Fibroblast of the conjunctiva (primary cell): ENCODE measurements at regions not wholly inside any gene's neighbourhood (a gene's known extent, or its start where the extent isn't known, plus 50 kb on each side); places are given as distances from the start of the nearest gene placed in this dataset.
"Not testable (repeated sequence)": the region's sequence is repeated elsewhere in the genome, so short reads cannot be mapped to it uniquely, and the experiment has no call there.

Source experiments
- DNase-seq: peaks from one replicate; pipeline ENCODE4 v3.0.0-alpha.2; 2010; ENCODE audit warnings: low read depth

DNA sequence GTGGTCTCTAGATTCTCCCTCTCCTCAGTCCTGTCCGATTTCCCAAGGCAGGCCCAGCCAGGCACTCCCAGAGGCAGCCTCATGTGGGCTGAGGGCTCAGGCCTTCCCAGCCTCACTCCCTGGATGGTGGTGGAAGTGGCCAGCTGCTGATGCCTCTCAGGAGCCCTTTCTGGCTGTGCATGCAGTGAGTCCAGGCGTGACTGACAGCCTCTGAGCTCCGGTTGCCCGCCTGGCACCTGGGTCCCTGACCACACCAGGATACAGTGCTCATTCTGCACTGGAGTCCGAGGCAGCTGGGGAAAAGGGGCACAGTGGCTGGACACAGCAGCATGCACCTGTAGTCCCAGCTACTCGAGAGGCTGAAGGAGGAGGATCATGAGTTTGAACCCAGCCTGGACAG, 132.6 kb downstream of the CUL2 start:
- DNase-seq = no peak

DNA sequence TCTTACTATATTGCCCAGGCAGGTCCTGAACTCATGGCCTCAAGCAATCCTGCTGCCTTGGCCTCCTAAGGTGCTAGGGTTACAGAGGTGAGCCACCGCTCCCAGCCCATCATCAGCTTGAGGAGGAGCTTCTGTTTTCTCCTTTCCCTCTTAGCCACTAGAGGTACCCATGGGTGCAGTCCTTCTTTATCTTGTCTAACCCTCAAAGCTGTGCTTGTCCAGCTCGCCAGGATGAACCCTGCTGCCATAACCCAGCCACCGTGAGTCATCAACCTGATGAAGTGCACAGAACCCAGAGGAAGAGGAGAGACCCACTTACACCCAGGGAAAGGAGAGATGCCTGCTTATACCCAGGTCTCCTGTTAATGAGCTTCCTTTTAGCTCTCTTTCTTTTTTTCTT, 133.4 kb downstream of the CUL2 start:
- no peak for DNase-seq

DNA sequence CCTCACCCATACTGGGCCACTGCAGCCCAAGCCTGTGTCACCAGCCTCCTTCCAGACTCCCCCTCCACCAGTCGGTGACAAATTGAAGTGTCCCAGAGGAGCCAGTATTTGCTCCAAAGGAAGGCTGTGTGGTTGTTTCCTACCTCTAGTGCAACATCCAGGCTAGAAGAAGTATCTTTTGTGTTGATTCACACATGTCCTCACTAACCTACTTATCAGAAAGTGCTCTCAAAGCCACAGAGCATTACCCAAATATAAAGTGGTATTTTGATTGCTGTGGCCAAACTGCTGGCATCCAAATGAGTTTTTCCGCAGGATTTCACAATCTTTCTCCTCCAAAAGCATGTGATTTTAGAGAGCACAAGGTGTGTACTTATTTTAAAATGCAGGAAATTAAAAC, 134.8 kb downstream of the CUL2 start:
- no peak for DNase-seq

DNA sequence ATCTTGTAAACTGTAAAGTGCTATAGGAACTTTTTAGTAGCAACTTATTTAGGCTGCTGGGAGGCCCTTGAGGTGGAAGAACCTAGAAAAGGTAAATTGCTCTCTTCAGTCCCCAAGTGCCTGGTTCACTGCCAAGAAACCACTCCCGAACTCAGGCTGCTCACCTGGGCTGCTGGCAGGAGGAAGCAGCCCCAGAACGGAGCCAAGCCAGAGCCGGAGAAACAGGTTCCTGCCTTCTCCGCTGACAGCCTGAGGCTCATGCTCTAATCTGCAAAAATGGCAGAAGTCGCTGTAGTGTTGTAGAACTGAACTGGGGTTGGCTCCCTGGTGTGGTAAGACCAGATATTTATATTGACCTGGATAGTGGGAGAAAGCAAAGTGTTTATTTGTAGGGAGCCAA, 136.0 kb downstream of the CUL2 start:
- no peak for DNase-seq

DNA sequence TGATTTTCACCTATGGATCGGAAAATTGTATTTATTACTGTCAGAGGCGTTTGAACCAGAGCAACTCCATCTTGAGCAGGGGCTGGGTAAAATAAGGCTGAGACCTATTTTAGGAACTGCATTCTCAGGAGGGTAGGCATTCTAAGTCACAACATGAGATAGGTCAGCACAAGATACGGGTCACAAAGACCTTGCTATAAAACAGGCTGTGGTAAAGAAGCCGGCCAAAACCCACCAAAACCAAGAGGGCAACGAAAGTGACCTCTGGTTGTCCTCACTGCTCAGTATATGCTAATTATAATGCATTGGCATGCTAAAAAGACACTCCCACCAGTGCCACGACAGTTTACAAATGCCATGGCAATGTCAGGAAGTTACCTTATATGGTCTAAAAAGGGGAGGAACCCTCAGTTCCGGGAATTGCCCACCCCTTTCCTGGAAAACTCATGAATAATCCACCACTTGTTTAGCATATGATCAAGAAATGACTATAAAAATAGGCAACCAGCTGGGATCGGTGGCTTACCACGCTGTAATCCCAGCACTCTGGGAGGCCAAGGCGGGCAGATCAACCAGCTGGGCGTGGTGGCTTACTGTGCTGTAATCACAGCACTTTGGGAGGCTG, 136.3 kb upstream of the PARD3 start:
- DNase-seq = not testable (repeated sequence)

DNA sequence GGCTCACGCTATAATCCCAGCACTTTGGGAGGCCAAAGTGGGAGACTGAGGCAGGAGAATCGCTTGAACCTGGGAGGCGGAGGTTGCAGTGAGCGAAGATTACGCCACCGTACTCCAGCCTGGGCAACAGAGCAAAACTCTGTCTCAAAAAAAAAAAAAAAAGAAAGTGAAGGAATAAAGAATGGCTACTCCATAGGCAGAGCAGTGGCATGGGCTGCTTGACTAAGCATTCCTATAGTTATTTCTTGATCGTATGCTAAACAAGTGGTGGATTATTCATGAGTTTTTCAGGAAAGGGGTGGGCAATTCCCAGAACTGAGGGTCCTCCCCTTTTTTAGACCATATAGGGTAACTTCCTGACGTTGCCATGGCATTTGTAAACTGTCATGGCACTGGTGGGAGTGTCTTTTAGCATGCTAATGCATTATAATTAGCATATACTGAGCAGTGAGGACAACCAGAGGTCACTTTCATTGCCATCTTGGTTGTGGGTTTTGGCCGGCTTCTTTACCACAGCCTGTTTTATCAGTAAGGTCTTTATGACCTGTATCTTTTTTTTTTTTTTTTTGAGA, 130.9 kb upstream of the PARD3 start:
- DNase-seq = not testable (repeated sequence)

DNA sequence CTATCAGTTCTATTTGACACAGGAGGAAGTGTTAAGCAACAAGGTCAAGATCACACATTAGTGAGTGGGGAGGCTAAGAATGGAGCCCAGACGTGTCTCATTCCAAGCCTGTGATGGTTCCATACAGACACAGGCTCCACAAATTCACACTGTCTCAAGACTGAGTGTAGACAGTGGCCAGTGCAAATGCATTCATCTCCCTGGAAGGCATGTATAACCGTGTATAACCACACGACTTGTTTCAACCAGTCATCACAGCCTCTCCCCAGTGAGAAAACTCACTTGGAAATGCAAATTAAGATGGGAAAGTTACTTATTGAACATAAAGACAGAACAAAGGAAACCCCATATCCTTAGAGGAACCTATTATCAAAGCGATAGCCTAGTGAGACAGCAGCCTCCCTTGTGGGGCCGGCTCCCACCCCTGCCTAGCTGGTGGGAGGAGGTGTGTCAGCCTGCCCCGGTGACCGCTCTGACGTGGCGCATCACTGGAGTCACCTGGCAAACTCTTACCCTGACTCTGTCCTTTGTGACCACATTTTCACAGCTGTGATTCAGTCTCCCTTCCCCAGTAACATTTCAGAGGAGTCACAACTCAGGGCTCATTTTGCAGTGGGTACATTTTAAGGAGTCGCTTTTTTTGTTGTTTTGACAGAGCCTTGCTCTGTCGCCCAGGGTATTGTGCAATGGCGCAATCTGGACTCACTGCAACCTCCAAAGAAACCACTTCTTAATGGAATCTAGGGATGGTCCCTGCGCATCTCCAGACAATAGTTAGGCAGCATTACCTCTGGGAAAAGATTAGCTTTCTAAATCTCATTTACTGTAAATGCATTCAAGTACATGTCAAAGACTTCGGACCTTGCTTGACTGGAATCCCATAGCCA, 126.6 kb upstream of the PARD3 start:
- no peak for DNase-seq

DNA sequence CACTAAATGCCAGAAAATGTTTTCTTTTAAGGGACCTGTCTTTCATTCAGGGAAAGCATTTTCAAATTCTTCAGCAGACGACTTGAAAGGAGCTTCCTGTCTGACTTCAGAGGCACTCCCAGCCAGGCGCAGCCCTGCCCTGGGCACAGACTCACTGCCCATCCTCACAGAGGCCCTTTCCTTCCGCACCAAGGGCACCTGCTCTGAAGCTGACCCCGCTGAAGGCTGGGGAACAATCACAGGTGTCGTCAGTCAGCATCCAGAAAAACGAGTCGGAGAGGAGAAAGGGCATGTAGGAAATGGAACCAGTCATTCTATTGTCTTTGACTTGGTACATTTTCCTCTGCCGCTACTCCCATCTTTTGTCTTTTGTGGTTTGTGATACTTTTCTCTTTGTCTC, 125.3 kb upstream of the PARD3 start:
- DNase-seq = no peak

DNA sequence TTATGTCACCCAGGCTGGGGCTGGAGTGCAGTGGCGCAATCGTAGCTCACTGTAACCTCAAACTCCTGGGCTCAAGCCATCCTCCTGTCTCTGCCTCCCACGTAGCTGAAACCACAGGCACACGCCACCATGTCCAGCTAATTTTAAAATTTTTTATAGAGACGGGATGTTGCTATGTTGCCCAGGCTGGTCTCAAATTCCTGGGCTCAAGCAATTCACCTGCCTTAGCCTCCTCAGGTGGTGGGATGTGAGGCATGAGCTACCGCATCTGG, 123.2 kb upstream of the PARD3 start:
- DNase-seq = no peak

DNA sequence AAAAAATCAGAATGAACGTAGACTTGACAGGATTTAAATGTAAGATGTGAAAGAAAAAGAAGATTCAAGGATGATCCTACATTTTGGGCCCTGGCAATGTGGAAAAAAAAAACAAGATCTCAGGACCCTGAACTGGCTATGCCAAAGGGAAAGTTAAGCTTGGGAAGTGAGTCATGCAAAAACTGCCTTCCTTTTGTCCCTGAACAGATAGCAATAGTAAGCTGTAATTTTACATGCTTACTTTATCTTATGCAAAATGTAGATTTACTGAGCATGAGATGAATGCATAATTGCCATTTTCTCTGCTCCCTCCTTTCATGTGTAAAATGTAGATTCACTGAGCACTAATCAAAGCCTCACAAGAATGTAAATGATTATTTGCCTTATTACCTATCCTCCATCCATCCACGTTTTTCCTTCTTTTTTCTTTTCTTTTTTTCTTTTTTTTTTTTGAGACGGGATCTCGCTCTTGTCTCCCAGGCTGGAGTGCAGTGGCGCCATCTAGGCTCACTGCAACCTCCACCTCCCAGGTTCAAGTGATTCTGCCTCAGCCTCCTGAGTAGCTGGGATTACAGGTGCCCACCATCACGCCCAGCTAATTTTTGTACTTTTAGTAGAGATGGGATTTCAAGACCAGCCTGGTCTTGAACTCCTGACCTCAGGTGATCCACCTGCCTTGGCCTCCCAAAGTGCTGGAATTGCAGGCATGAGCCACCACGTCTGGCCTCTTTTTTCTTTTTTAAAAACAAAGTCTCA, 122.7 kb upstream of the PARD3 start:
- DNase-seq = not testable (repeated sequence)

DNA sequence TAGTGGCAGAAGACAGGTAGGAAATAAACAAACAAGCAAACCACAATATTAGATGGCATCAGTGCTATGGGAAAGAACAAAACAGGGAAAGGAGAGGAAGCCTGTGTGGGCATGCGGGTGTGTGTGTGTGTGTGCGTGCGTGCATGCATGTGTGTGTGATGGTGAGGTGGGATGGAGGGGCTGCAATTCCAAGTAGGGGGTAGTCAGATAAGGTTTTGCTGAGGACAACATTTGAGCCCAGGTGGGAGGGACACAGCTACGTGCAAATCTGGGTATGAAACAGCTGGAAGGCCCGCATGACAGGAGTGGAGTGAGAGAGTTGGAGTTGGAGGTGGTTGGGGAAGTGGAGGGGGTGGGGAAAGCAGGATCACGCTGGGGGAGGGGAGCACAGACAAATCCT, 121.0 kb upstream of the PARD3 start:
- DNase-seq = no peak

DNA sequence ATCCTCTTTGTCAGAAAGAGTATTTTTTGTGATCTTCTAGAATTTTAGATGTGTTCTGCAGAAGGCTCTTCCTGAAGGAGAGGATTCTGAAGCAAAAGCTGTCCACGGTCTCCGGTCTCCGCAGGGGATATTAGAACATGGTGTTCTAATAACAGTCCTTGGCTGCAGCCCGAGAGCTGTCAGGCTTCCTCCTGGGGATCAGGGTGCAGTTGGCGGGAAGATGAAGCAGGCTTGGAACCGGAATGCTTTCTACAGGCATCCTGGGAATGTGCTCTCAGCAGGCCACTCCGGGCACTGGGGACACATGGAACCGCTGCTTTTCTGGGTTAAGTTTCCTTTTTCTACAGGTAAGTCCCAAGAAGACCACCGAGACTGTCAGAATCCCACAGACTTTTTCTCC, 118.6 kb upstream of the PARD3 start:
- peak; percentile 18 for DNase-seq

DNA sequence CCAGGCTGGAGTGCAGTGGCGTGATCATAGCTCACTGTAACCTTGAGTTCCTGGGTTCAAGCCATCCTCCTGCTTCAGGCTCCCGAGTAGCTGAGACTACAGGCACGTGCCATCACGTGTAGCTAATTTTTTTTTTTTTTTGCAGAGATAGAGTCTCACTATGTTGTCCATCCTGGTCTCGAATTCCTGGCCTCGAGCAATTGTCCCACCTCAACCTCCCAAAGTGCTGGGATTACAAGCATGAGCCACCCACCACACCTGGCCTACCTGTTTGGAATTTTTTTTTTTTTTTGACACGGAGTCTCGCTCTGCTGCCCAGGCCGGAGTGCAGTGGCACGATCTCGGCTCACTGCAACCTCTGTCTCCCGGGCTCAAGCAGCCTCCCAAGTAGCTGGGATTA, 117.1 kb upstream of the PARD3 start:
- no peak for DNase-seq

DNA sequence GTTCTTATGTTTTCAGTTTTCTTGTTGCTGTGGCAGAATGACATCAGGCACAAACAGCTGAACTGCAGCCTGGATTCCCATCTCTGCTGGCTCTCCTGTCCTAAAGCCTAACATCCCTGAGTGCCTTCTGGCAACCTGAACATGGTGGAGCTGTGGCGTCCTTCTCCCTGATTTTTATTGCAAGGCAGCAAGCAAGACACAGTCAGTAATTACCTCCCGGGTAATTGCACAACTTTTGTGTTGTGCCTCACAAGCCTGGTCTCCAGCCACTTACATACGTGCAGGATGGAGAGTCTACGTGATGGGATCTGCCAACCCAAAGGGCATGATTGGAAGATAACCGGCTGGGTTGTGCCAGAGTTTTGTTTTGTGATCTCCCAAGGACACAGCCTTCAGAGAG, 116.1 kb upstream of the PARD3 start:
- no peak for DNase-seq

DNA sequence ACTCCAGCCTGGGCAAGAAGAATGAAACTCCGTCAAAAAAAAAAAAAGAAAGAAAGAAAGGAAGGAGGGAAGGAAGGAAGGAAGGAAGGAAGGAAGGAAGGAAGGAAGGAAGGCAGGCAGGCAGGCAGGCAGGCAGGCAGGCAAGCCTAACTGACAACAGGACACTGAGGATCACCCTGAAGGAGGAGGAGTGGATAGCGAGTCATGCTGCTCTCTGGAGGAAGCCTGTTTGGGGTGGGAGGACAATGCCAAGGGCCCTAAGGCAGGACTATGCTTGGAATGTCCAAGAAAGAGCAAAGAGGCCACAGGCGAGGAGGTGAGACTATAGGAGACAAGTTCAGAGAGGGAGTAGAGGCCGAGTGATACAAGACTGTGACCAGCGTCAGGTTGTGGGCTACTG, 107.0 kb upstream of the PARD3 start:
- DNase-seq = no peak

DNA sequence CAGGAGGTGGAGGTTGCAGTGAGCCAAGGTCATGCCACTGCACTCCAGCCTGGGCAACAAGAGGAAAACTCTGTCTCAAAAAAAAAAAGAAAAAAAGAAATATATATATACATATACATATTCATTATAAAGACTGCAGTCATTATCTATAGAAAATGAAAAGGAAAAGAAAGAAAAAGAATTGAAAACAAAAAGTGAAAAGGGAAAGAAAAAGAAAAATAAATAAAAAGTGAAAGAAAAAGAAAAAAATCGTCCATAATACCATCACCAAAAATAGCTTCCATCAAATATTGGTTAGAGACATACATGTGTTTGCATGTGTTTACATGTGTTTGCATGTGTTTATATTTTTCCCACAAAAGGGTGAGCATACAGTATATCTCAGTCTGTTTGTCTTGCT, 105.5 kb upstream of the PARD3 start:
- DNase-seq = no peak

DNA sequence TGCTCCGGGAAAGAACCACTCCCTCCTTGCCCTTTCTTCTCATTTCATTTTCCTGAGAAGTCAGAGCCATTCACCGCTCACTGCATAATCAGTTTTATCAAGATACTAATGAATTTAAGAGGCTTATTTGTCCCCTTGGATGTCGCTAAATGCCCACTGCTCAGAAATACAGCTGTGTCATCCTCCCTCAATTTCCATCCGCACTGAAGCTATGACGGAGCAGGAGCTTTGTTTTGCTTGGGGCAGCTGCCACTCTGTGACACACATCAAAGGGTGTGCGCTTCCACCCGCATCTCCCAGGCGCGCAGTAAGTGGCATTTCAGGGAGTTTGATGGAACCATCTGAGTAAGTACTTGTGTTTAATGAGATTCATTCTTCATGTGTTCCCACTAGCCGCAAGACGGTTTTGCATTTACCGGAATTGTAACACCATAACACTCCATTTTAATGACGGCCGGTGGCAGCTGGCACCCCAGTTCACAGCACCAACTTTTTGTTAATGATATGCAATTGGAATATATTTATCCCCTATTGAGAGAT, 103.8 kb upstream of the PARD3 start:
- DNase-seq = no peak

DNA sequence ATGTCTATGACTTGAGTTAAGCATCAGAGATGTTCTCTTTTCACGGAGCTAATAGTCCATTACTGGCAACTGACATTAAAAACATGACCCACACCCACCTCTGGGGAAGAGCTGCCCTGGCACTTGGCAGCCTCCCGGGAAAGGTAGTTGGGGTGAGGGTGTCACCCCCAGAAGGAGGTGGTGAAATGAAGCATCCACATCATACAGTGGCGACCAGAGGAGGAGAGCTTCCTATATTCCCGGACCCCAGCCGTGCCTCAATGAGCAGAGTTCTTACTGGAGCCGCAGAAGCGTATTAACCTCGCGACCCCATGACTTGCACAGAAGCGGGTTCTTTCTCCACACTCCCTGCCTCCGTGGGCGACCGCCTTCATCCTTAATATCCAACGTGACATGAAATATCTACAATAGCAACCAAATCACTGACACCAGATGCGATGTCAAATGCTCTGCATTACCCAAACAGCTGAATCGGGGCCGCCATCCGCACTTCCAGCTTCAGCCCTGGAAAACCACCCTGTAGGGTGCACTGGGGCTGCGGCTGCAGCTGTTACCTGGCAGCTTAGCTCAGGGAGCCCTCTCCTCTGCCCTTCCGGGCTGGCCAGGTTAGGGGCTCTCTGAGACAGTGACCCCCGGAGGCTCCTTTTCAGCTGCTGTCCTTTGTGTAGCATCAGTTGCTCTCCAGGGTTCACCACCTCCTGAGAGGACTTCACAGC, 103.1 kb upstream of the PARD3 start:
- no peak for DNase-seq

DNA sequence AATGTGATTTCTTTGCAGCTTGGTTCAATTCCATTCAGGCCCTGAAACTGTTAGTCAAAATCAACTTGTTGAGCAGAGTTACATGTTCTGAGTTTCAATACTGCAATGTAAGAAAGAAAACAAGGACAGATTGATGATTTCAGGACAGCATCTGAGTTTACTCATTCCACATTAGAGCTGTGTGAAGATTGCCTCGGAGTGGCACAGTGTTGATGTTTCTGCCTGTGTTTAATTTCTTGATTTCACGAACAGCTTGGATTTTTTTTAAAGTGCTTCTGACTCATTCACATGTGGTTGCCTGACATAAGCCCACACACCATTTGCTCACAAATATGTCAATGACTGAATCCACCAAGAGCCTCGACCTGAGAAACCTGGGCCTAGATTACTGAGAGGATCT, 101.2 kb upstream of the PARD3 start:
- peak; percentile 47 for DNase-seq

DNA sequence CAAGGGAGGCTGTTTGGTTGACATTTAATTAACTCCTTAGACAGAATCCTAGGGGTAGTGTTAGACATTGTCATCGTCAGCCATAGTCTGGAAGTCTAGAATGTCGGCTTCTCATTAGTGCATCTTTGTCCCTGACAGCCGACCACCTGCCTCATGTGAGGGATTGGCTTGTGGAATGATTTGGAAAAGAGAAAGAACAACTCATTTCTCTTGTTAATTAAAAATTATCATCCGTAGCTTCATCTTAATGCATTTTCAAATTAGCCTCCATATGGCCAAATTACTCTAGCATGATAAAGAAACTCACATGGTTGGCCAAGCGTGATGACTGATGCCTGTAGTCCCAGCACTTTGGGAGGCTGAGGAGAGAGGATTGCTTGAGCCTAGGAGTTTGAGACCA, 97.7 kb upstream of the PARD3 start:
- no peak for DNase-seq

DNA sequence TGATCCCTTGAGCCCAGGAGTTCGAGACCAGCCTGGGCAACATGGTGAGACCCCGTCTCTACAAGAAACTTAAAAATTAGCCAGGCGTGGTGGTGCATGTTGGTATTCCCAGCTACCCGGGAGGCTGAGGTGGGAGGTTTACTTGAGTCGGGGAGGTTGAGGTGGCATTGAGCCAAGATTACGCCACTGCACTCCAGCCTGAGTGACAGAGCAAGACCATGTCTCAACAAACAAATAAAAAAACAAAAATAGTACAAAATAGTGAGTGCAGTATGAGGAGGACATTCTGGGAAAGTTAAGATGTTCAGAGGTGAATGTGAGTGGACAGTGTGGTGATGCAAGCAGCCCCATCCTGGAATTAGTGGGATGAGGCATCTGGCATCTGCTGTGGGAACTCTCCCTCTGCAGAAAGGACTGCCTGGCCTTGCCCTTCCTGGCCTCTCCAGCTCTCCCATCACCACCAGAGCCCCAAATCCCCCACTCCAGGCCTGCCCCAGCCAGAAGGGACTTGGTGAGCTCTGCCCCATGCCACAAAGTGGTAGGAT, 96.6 kb upstream of the PARD3 start:
- DNase-seq = no peak

DNA sequence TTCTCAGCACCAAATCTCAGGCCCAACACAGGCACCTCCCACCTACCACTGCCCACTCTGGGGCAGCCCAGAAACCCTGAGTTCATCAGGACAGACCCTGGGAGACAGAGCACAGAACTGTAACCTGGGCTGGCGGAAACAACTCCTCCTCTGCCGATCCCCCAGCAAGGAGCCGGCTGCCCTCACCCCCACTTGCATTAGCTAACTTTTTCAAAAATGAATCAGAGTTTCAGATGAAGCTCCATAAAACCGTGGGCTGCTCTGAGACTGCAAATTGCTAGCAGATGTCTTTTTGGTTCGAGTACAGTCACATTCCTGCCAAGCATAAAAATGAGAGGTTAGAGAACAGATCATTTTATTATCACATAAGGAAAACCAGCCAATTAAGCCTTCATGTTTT, 93.4 kb upstream of the PARD3 start:
- peak; percentile 51 for DNase-seq
